GM18517 (cell line): ENCODE measurements at regions not wholly inside any gene's neighbourhood (a gene's known extent, or its start where the extent isn't known, plus 50 kb on each side); places are given as distances from the start of the nearest gene placed in this dataset.

Source experiments
- ATAC-seq: cut with Tn5 transposase; IDR thresholded peaks from one replicate; pipeline ENCODE4 v1.9.1; 2021; ENCODE audit warnings: mild to moderate bottlenecking, moderate library complexity; ENCODE audit not compliant: unreplicated experiment

GRCh38 chr20:40738976-40739375, 49.9 kb upstream of the MAFB start:
- ATAC-seq, result no peak

GRCh38 chr20:40739841-40740240, 50.8 kb upstream of the MAFB start:
- ATAC-seq, result no peak

- no peak for ATAC-seq
These were observed 52.6 kb upstream of the MAFB start for GRCh38 chr20:40741507-40742106.

GRCh38 chr20:40743141-40743775, 54.2 kb upstream of the MAFB start:
- ATAC-seq, result no peak

- no peak for ATAC-seq
These were observed 55.2 kb upstream of the MAFB start for GRCh38 chr20:40744072-40744817.

GRCh38 chr20:40744818-40745175, 55.8 kb upstream of the MAFB start:
- no peak for ATAC-seq

- no peak for ATAC-seq
These were observed 57.2 kb upstream of the MAFB start for GRCh38 chr20:40746251-40746650.

GRCh38 chr20:40748182-40748581, 59.1 kb upstream of the MAFB start:
- no peak for ATAC-seq

- ATAC-seq, result no peak
These were observed 61.0 kb upstream of the MAFB start for GRCh38 chr20:40749985-40750506.

GRCh38 chr20:40750541-40751035, 61.6 kb upstream of the MAFB start:
- ATAC-seq, result no peak

GRCh38 chr20:40753472-40753871, 64.4 kb upstream of the MAFB start:
- no peak for ATAC-seq

- no peak for ATAC-seq
These were observed 65.4 kb upstream of the MAFB start for GRCh38 chr20:40754339-40754943.

- ATAC-seq, result no peak
These were observed 68.1 kb upstream of the MAFB start for GRCh38 chr20:40757087-40757486.

GRCh38 chr20:40758790-40759189, 69.8 kb upstream of the MAFB start:
- ATAC-seq, result no peak

GRCh38 chr20:40760399-40760798, 71.4 kb upstream of the MAFB start:
- no peak for ATAC-seq

- no peak for ATAC-seq
These were observed 74.7 kb upstream of the MAFB start for GRCh38 chr20:40763646-40764295.

- no peak for ATAC-seq
These were observed 76.9 kb upstream of the MAFB start for GRCh38 chr20:40765814-40766480.

GRCh38 chr20:40766790-40767614, 78.0 kb upstream of the MAFB start:
- no peak for ATAC-seq

- no peak for ATAC-seq
These were observed 78.5 kb upstream of the MAFB start for GRCh38 chr20:40767615-40767924.

GRCh38 chr20:40768105-40768504, 79.1 kb upstream of the MAFB start:
- no peak for ATAC-seq
